Lower lobe of right lung (tissue), 2 donors: ENCODE measurements at regions not wholly inside any gene's neighbourhood (a gene's known extent, or its start where the extent isn't known, plus 50 kb on each side); places are given as distances from the start of the nearest gene placed in this dataset.
A peak's percentile ranks its signal among the peaks of the same experiment; 100 is the strongest.

Experiments used
- ATAC-seq, 2 donors: fragments of 200-7000 bp; cut with Tn5 transposase; one replicate each; pipeline ENCODE4 v1.9.1; 2020 to 2022; ENCODE audit warnings: mild to moderate bottlenecking in 2 of 2, moderate library complexity in 2 of 2
- DNase-seq: peaks from one replicate; pipeline ENCODE4 v3.0.0-alpha.2; 2020
- H3K27ac ChIP-seq: fragments of 200-600 bp; one replicate; pipeline ENCODE4 v1.8.0; 2022
- H3K27me3 ChIP-seq: fragments of 200-600 bp; one replicate; pipeline ENCODE4 v1.8.0; 2022; ENCODE audit warnings: low read depth
- H3K36me3 ChIP-seq: fragments of 200-600 bp; one replicate; pipeline ENCODE4 v1.8.0; 2022; ENCODE audit warnings: mild to moderate bottlenecking
- H3K4me1 ChIP-seq: fragments of 200-600 bp; one replicate; pipeline ENCODE4 v1.8.0; 2022
- H3K4me3 ChIP-seq: fragments of 200-600 bp; one replicate; pipeline ENCODE4 v1.8.0; 2022; ENCODE audit warnings: mild to moderate bottlenecking
- H3K9me3 ChIP-seq: fragments of 200-600 bp; one replicate; pipeline ENCODE4 v1.8.0; 2022
- intact Hi-C: fragments of 100-400 bp; cut with DNase I; formaldehyde crosslinking; loops from one replicate; pipeline ENCODE4 v1.11.0; 2022
- TF ChIP-seq, protein P1 (sequence below): fragments of 200-600 bp; IDR thresholded peaks from one replicate; pipeline ENCODE4 v1.8.0; 2022; ENCODE audit warnings: antibody characterized with exemption, mild to moderate bottlenecking
- donor health status: DM: no; HTN: yes; CAD: no; lungs with severe emphysema.

DNA sequence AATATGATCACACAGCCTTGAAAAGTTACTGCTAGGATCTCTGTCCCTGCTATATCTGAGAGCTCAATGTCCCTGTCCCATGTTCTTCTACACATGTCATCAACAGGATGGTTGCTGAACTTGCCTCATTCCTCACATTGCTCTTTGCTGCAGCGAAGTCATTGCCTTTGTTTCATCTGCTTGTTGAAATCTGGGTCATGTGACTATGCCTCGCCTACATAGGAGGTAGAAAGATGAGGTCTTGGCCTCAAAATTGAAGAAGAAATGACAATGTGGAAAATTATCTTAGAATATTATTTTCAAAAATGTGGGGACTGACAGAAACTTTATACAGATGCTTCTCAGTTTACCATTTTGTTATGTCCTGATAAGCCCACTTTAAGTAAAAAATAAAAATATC is 494.2 kb downstream of the SOX5 start:
- no peak for ATAC-seq
- no peak overlapping the region for H3K27ac ChIP-seq
- H3K4me1 ChIP-seq, result no peaks in the 10 kb centered on the region
- TF ChIP-seq, protein P1, sequence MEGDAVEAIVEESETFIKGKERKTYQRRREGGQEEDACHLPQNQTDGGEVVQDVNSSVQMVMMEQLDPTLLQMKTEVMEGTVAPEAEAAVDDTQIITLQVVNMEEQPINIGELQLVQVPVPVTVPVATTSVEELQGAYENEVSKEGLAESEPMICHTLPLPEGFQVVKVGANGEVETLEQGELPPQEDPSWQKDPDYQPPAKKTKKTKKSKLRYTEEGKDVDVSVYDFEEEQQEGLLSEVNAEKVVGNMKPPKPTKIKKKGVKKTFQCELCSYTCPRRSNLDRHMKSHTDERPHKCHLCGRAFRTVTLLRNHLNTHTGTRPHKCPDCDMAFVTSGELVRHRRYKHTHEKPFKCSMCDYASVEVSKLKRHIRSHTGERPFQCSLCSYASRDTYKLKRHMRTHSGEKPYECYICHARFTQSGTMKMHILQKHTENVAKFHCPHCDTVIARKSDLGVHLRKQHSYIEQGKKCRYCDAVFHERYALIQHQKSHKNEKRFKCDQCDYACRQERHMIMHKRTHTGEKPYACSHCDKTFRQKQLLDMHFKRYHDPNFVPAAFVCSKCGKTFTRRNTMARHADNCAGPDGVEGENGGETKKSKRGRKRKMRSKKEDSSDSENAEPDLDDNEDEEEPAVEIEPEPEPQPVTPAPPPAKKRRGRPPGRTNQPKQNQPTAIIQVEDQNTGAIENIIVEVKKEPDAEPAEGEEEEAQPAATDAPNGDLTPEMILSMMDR, result no peak
- no peaks in the 10 kb centered on the region for H3K27me3 ChIP-seq
- no peak overlapping the region for H3K4me3 ChIP-seq
- no peaks in the 10 kb centered on the region for H3K9me3 ChIP-seq
- DNase-seq, result no peak
- intact Hi-C loops, result no loop called here
- H3K36me3 ChIP-seq, result no peaks in the 10 kb centered on the region

DNA sequence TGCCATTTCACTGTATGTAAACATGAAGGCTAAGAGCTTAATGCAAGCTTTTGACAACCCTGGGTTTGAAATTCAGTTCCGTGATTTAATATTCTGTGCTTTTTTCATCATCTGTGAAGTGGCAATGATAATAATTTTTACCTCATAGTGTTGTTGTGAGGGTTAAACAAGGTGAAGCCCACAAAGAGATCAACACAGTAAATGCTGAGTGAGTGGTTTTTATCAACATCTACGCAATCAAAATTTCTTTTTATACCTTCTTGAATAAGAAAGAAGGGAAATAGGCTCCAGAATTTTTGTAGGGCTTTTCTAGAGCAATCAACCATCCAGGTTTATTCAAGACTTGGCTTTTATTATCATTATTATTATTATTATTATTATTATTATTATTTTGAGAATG is 490.8 kb downstream of the SOX5 start:
- no peak overlapping the region for H3K4me3 ChIP-seq
- H3K27me3 ChIP-seq, result no peaks in the 10 kb centered on the region
- ATAC-seq (no peak), DNase-seq (no peak)
- H3K36me3 ChIP-seq, result no peaks in the 10 kb centered on the region
- no peaks in the 10 kb centered on the region for H3K9me3 ChIP-seq
- intact Hi-C loops, result no loop called here
- H3K27ac ChIP-seq, result no peak overlapping the region
- H3K4me1 ChIP-seq, result no peaks in the 10 kb centered on the region
- TF ChIP-seq, protein P1, result no peak

DNA sequence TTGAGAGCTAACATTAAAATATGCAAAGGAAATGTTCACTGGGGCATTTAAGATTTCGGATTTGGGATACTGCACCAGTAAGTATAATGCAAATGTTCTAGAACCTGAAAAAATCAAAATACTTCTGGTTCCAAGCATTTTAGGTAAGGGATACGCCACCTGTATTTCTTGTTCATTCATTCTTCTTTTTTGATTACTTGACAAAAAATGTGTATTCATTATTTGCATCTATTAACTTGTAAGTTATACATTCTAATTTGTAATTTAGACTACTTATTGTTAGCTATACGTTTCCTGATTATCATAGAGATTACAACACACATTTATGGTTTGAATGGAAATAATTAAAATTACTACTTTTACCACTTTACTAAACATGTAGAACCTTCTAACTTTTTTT is 486.9 kb downstream of the SOX5 start:
- DNase-seq (no peak), ATAC-seq (no peak)
- H3K9me3 ChIP-seq, result no peaks in the 10 kb centered on the region
- H3K36me3 ChIP-seq, result no peaks in the 10 kb centered on the region
- H3K27ac ChIP-seq, result no peak overlapping the region
- no peaks in the 10 kb centered on the region for H3K4me1 ChIP-seq
- TF ChIP-seq, protein P1, result no peak
- H3K27me3 ChIP-seq, result no peaks in the 10 kb centered on the region
- intact Hi-C loops, result no loop called here
- H3K4me3 ChIP-seq, result no peak overlapping the region

DNA sequence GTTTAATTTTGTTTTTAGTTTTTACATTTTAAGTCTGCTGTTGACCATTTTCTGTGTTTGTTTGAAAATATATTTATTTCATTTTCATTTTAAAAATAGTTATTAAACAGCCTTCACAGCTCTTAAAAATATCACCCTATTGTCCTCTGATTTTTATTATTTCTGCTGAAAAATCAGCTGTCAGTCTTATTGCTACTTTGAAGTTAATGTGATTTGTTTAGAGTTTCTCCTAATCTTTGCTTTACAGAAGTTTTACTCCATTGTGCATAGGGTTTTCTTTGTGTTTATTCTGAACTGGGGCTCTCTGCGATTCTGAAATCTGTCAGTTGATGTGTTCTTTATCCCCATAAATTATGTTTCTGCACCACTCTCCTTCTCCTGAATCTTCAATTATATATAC is 486.3 kb downstream of the SOX5 start:
- DNase-seq, result no peak
- ATAC-seq, result no peak
- intact Hi-C loops, result no loop called here

DNA sequence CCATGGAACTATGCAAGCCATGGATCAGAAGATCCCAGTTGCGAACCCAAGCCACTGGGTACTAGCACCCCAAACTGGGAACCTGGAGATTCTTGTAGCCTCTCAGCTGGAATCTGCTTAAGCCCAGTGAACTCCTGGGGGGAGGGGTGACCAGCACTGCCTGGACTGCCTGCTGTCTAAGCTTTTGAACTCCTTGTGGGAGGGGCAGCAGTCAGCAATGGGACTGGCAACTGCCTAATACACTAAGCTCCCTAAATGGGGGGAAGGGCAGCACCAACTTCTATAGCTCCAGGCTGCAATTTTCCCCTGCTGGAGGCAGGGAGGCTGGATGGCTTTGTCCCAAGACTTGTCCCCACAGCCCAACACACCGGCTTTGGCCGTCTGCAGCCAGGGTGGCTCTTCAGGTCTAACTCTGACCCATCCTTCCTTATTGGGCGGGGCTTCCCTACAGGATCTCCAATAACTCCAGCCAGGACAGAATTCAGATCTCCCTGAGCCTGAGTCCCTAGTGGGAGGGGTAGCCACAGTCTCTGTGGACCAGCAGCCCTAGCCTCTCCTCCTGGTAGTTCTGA is 485.1 kb downstream of the SOX5 start:
- no peaks in the 10 kb centered on the region for H3K36me3 ChIP-seq
- no peaks in the 10 kb centered on the region for H3K4me1 ChIP-seq
- TF ChIP-seq, protein P1, result no peak
- DNase-seq (no peak), ATAC-seq (peak in 1 of 2 donors; percentile 21)
- H3K27me3 ChIP-seq, result no peaks in the 10 kb centered on the region
- H3K4me3 ChIP-seq, result no peak overlapping the region
- H3K27ac ChIP-seq, result no peak overlapping the region
- no peaks in the 10 kb centered on the region for H3K9me3 ChIP-seq
- intact Hi-C loops, result no loop called here

More for the DNA sequence above, 486.3 kb downstream of the SOX5 start:
- TF ChIP-seq, protein P1, result no peak
- Histone ChIP-seq H3K27me3 (no peaks in the 10 kb centered on the region), H3K9me3 (no peaks in the 10 kb centered on the region), H3K36me3 (no peaks in the 10 kb centered on the region), H3K4me1 (no peaks in the 10 kb centered on the region), H3K27ac (no peak overlapping the region), H3K4me3 (no peak overlapping the region)
